ENCODE measurements at regions not wholly inside any gene's neighbourhood (a gene's known extent, or its start where the extent isn't known, plus 50 kb on each side); places are given as distances from the start of the nearest gene placed in this dataset.

- no peaks in the 10 kb centered on the region for H3F3A ChIP-seq (ENCODE audit: insufficient read depth, low read length, poor library complexity, severe bottlenecking)
- H3K9me3 ChIP-seq (ENCODE audit: low read length): no peaks in the 10 kb centered on the region
- no peaks in the 10 kb centered on the region for H3K9me2 ChIP-seq (ENCODE audit: insufficient read depth, low read length)
- H3K4me2 ChIP-seq (ENCODE audit: low read length): no peak overlapping the region
- no peak overlapping the region for H3K9ac ChIP-seq (ENCODE audit: low read length)
- H3K79me2 ChIP-seq (replicated peaks; ENCODE audit: insufficient read depth, low read length): no peaks in the 10 kb centered on the region
- no peak overlapping the region for H3K27ac ChIP-seq (ENCODE audit: low read length)
- H3K4me3 ChIP-seq (ENCODE audit: low read length): no peak overlapping the region
- no peaks in the 10 kb centered on the region for H3K27me3 ChIP-seq (ENCODE audit: insufficient read depth, low read depth, low read length)
- TF ChIP-seq TAF1 (IDR thresholded peaks at IDR 0.05; ENCODE audit: low read depth): no peak
- no peak for TF ChIP-seq MXI1 (conservative IDR thresholded peaks at IDR 0.05; ENCODE audit: poor library complexity, severe bottlenecking)
- TF ChIP-seq POLR2AphosphoS5 (IDR thresholded peaks at IDR 0.05): no peak
- TF ChIP-seq EZH2 (IDR thresholded peaks at IDR 0.05; ENCODE audit: borderline replicate concordance, insufficient read depth, low read length, poor library complexity, severe bottlenecking): no peak
- TF ChIP-seq RAD21 (conservative IDR thresholded peaks at IDR 0.05): no peak
- TF ChIP-seq REST (IDR thresholded peaks at IDR 0.05; ENCODE audit: borderline replicate concordance): no peak
- TF ChIP-seq CTCF (IDR thresholded peaks at IDR 0.05; ENCODE audit: poor library complexity, severe bottlenecking): no peak
- TF ChIP-seq EP300 (conservative IDR thresholded peaks at IDR 0.05; ENCODE audit: poor library complexity, severe bottlenecking): no peak
- TF ChIP-seq SMC3 (conservative IDR thresholded peaks at IDR 0.05; ENCODE audit: poor library complexity): no peak
- H2AFZ ChIP-seq (ENCODE audit: low read depth, low read length): no peak overlapping the region
- H4K20me1 ChIP-seq (ENCODE audit: insufficient read depth): no peaks in the 10 kb centered on the region
- no peaks in the 10 kb centered on the region for H3K36me3 ChIP-seq (ENCODE audit: insufficient read depth, low read length)
Measured at GRCh38 chr7:26467104-26467503, 175.4 kb downstream of the SNX10 start.

GRCh38 chr7:26467541-26467940, 175.9 kb downstream of the SNX10 start:
- H3K79me2 ChIP-seq (replicated peaks; ENCODE audit: insufficient read depth, low read length): no peaks in the 10 kb centered on the region

GRCh38 chr7:26468625-26469024, 177.0 kb downstream of the SNX10 start:
- Histone ChIP-seq H3K79me2 (replicated peaks; ENCODE audit: insufficient read depth, low read length) (no peaks in the 10 kb centered on the region), H3K27me3 (ENCODE audit: insufficient read depth, low read depth, low read length) (no peaks in the 10 kb centered on the region), H3K4me3 (ENCODE audit: low read length) (no peak overlapping the region), H3K9me3 (ENCODE audit: low read length) (no peaks in the 10 kb centered on the region), H3K9ac (ENCODE audit: low read length) (no peak overlapping the region), H3F3A (ENCODE audit: insufficient read depth, low read length, poor library complexity, severe bottlenecking) (no peaks in the 10 kb centered on the region), H4K20me1 (ENCODE audit: insufficient read depth) (no peaks in the 10 kb centered on the region), H3K9me2 (ENCODE audit: insufficient read depth, low read length) (no peaks in the 10 kb centered on the region), H2AFZ (ENCODE audit: low read depth, low read length) (no peak overlapping the region), H3K4me2 (ENCODE audit: low read length) (no peak overlapping the region), H3K27ac (ENCODE audit: low read length) (no peak overlapping the region), H3K36me3 (ENCODE audit: insufficient read depth, low read length) (no peaks in the 10 kb centered on the region)
- no peak for TF ChIP-seq RAD21 (conservative IDR thresholded peaks at IDR 0.05)
- TF ChIP-seq REST (IDR thresholded peaks at IDR 0.05; ENCODE audit: borderline replicate concordance): no peak
- no peak for TF ChIP-seq POLR2AphosphoS5 (IDR thresholded peaks at IDR 0.05)
- TF ChIP-seq CTCF (IDR thresholded peaks at IDR 0.05; ENCODE audit: poor library complexity, severe bottlenecking): no peak
- no peak for TF ChIP-seq EP300 (conservative IDR thresholded peaks at IDR 0.05; ENCODE audit: poor library complexity, severe bottlenecking)
- TF ChIP-seq MXI1 (conservative IDR thresholded peaks at IDR 0.05; ENCODE audit: poor library complexity, severe bottlenecking): no peak
- no peak for TF ChIP-seq TAF1 (IDR thresholded peaks at IDR 0.05; ENCODE audit: low read depth)
- no peak for TF ChIP-seq EZH2 (IDR thresholded peaks at IDR 0.05; ENCODE audit: borderline replicate concordance, insufficient read depth, low read length, poor library complexity, severe bottlenecking)
- TF ChIP-seq SMC3 (conservative IDR thresholded peaks at IDR 0.05; ENCODE audit: poor library complexity): no peak

More at GRCh38 chr7:26467541-26467940, 175.9 kb downstream of the SNX10 start:
- Histone ChIP-seq H3K9ac (ENCODE audit: low read length) (peak overlapping the region; percentile 21), H4K20me1 (ENCODE audit: insufficient read depth) (no peaks in the 10 kb centered on the region), H3K27me3 (ENCODE audit: insufficient read depth, low read depth, low read length) (no peaks in the 10 kb centered on the region), H3K9me2 (ENCODE audit: insufficient read depth, low read length) (no peaks in the 10 kb centered on the region), H3K4me3 (ENCODE audit: low read length) (no peak overlapping the region), H3K36me3 (ENCODE audit: insufficient read depth, low read length) (no peaks in the 10 kb centered on the region), H3K9me3 (ENCODE audit: low read length) (no peaks in the 10 kb centered on the region), H3K4me2 (ENCODE audit: low read length) (no peak overlapping the region), H3F3A (ENCODE audit: insufficient read depth, low read length, poor library complexity, severe bottlenecking) (no peaks in the 10 kb centered on the region), H3K27ac (ENCODE audit: low read length) (no peak overlapping the region), H2AFZ (ENCODE audit: low read depth, low read length) (no peak overlapping the region)
- no peak for TF ChIP-seq EP300 (conservative IDR thresholded peaks at IDR 0.05; ENCODE audit: poor library complexity, severe bottlenecking)
- TF ChIP-seq RAD21 (conservative IDR thresholded peaks at IDR 0.05): no peak
- TF ChIP-seq MXI1 (conservative IDR thresholded peaks at IDR 0.05; ENCODE audit: poor library complexity, severe bottlenecking): no peak

Data from neural cell (in vitro differentiated cells).